ENCODE measurements at regions not wholly inside any gene's neighbourhood (a gene's known extent, or its start where the extent isn't known, plus 50 kb on each side); places are given as distances from the start of the nearest gene placed in this dataset.

- TF ChIP-seq EZH2 (IDR thresholded peaks at IDR 0.05) (no peak), POLR2AphosphoS5 (IDR thresholded peaks at IDR 0.05; ENCODE audit: borderline replicate concordance, low read depth, low read length) (no peak), FOXP2 (optimal IDR thresholded peaks at IDR 0.05; ENCODE audit: control extremely low read depth, extremely low read length, insufficient read depth) (no peak)
These were observed 180.8 kb upstream of the ARGLU1 start for GRCh38 chr13:106748785-106749184.

All from SK-N-MC (cell line).